ENCODE measurements at regions not wholly inside any gene's neighbourhood (a gene's known extent, or its start where the extent isn't known, plus 50 kb on each side); places are given as distances from the start of the nearest gene placed in this dataset.

DNA sequence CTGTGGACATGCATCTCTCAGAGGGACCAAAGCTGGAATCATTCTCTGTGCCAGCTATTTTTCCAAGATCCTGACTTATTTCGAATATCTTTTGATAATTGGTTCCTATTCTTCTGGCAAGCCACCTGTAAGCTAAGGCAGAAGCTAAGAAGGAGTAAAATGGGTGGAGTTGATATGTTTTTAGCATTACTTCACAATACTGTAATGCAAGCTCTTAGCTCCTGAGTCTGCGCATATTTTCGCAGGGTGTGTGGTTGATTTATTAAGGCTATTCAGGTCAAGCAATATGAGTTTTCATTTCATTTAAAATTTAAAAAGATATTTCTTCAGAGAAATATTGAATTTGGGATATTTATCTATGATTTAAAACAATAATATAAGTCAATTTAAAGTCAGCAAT lies 158.5 kb upstream of the ADAMTS16 start:
- Histone ChIP-seq H3K4me2 (ENCODE audit: low read depth, low read length) (no peak overlapping the region), H4K20me1 (ENCODE audit: insufficient read depth, low read length) (no peaks in the 10 kb centered on the region), H3F3A (ENCODE audit: insufficient read depth, low read length) (no peaks in the 10 kb centered on the region), H3K9ac (ENCODE audit: low read length) (no peak overlapping the region), H3K27ac (ENCODE audit: low read length) (no peak overlapping the region), H3K4me3 (ENCODE audit: low read length) (no peak overlapping the region), H3K36me3 (replicated peaks; ENCODE audit: insufficient read depth, low read length) (no peaks in the 10 kb centered on the region), H3K79me2 (ENCODE audit: low read length) (no peaks in the 10 kb centered on the region), H3K9me3 (replicated peaks; ENCODE audit: insufficient read depth, low read length) (no peaks in the 10 kb centered on the region), H3K9me2 (replicated peaks; ENCODE audit: insufficient read depth, low read length) (no peaks in the 10 kb centered on the region), H3K27me3 (replicated peaks; ENCODE audit: insufficient read depth, low read length) (no peaks in the 10 kb centered on the region), H2AFZ (ENCODE audit: low read length) (no peak overlapping the region), H3K4me1 (ENCODE audit: low read length) (no peaks in the 10 kb centered on the region)
- DNase-seq: no peak
- TF ChIP-seq CTCF (IDR thresholded peaks at IDR 0.05; ENCODE audit: low read length) (no peak), EZH2 (optimal IDR thresholded peaks at IDR 0.05; ENCODE audit: low read depth, low read length) (no peak), EZH2phosphoT487 (IDR thresholded peaks at IDR 0.05; ENCODE audit: low read length) (no peak)

GRCh38 chr5:4983701-4984100 lies 156.4 kb upstream of the ADAMTS16 start:
- Histone ChIP-seq H2AFZ (ENCODE audit: low read length) (no peak overlapping the region), H3K9me3 (replicated peaks; ENCODE audit: insufficient read depth, low read length) (no peaks in the 10 kb centered on the region), H3K27me3 (replicated peaks; ENCODE audit: insufficient read depth, low read length) (no peaks in the 10 kb centered on the region), H3F3A (ENCODE audit: insufficient read depth, low read length) (no peaks in the 10 kb centered on the region), H3K9ac (ENCODE audit: low read length) (no peak overlapping the region), H3K79me2 (ENCODE audit: low read length) (no peaks in the 10 kb centered on the region), H3K4me2 (ENCODE audit: low read depth, low read length) (no peak overlapping the region), H3K9me2 (replicated peaks; ENCODE audit: insufficient read depth, low read length) (no peaks in the 10 kb centered on the region), H3K36me3 (replicated peaks; ENCODE audit: insufficient read depth, low read length) (no peaks in the 10 kb centered on the region), H3K4me3 (ENCODE audit: low read length) (no peak overlapping the region), H4K20me1 (ENCODE audit: insufficient read depth, low read length) (no peaks in the 10 kb centered on the region), H3K27ac (ENCODE audit: low read length) (no peak overlapping the region), H3K4me1 (ENCODE audit: low read length) (no peaks in the 10 kb centered on the region)
- DNase-seq: no peak
- TF ChIP-seq EZH2phosphoT487 (IDR thresholded peaks at IDR 0.05; ENCODE audit: low read length): no peak
- TF ChIP-seq CTCF (IDR thresholded peaks at IDR 0.05; ENCODE audit: low read length): no peak
- TF ChIP-seq EZH2 (optimal IDR thresholded peaks at IDR 0.05; ENCODE audit: low read depth, low read length): no peak

DNA sequence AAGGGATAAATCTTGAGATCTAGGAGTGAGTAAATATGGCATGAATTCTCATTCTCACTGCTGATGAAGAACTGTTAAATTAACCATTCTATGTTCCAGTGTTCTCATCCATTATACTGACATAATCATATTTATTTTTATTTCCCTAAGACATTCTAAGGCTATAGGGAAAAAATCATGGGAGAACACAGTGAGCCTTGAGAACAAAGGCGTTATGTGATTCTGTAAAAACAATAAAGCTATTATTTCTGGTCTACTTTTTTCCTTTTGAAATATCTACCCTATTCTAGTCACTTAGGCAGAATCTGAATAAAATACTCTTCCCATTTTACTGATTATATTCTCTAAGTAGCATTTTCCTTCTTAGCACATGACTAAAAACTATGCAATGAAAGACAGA lies 155.7 kb upstream of the ADAMTS16 start:
- H2AFZ ChIP-seq (ENCODE audit: low read length): no peak overlapping the region
- no peaks in the 10 kb centered on the region for H3K36me3 ChIP-seq (replicated peaks; ENCODE audit: insufficient read depth, low read length)
- H3K27me3 ChIP-seq (replicated peaks; ENCODE audit: insufficient read depth, low read length): no peaks in the 10 kb centered on the region
- H3K79me2 ChIP-seq (ENCODE audit: low read length): no peaks in the 10 kb centered on the region
- no peak for DNase-seq
- no peaks in the 10 kb centered on the region for H3F3A ChIP-seq (ENCODE audit: insufficient read depth, low read length)
- H3K4me3 ChIP-seq (ENCODE audit: low read length): no peak overlapping the region
- no peaks in the 10 kb centered on the region for H3K9me3 ChIP-seq (replicated peaks; ENCODE audit: insufficient read depth, low read length)
- no peaks in the 10 kb centered on the region for H3K4me1 ChIP-seq (ENCODE audit: low read length)
- H3K27ac ChIP-seq (ENCODE audit: low read length): no peak overlapping the region
- no peaks in the 10 kb centered on the region for H3K9me2 ChIP-seq (replicated peaks; ENCODE audit: insufficient read depth, low read length)
- TF ChIP-seq EZH2phosphoT487 (IDR thresholded peaks at IDR 0.05; ENCODE audit: low read length): no peak
- TF ChIP-seq EZH2 (optimal IDR thresholded peaks at IDR 0.05; ENCODE audit: low read depth, low read length): no peak
- TF ChIP-seq CTCF (IDR thresholded peaks at IDR 0.05; ENCODE audit: low read length): no peak
- H3K4me2 ChIP-seq (ENCODE audit: low read depth, low read length): no peak overlapping the region
- no peaks in the 10 kb centered on the region for H4K20me1 ChIP-seq (ENCODE audit: insufficient read depth, low read length)
- H3K9ac ChIP-seq (ENCODE audit: low read length): no peak overlapping the region

Data from MM.1S (cell line).